GM10266 (cell line): ENCODE measurements at regions not wholly inside any gene's neighbourhood (a gene's known extent, or its start where the extent isn't known, plus 50 kb on each side); places are given as distances from the start of the nearest gene placed in this dataset.

Experiments
- DNase-seq: peaks from one replicate; pipeline ENCODE4 v3.0.0; 2012; ENCODE audit errors: extremely low spot score
- TF ChIP-seq, protein P1 (sequence below): IDR thresholded peaks from 2 replicates; pipeline ENCODE4 v1.5.1; 2012; ENCODE audit warnings: mild to moderate bottlenecking, low read depth; ENCODE audit not compliant: control insufficient read depth, insufficient read depth; ENCODE audit errors: missing control alignments

DNA sequence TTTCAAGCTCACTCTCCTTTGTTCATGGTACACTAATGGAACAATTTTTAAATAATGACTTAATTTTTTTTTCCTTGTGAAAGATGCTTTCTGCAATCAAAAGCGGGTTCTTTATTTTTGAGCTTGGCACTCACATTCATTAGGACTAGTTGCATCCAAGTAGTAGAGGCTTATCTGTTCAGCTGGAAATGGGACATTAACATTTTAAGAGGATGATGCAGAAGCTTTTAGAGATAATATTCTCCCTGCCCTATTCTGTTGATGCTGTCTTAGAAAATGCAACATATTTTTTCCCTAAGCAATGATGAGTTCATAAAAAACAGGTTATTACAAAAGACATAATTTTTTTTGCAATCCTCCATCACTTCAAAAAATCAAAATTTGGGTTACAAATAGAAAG lies 900.6 kb downstream of the NTRK3 start:
- TF ChIP-seq, protein P1, sequence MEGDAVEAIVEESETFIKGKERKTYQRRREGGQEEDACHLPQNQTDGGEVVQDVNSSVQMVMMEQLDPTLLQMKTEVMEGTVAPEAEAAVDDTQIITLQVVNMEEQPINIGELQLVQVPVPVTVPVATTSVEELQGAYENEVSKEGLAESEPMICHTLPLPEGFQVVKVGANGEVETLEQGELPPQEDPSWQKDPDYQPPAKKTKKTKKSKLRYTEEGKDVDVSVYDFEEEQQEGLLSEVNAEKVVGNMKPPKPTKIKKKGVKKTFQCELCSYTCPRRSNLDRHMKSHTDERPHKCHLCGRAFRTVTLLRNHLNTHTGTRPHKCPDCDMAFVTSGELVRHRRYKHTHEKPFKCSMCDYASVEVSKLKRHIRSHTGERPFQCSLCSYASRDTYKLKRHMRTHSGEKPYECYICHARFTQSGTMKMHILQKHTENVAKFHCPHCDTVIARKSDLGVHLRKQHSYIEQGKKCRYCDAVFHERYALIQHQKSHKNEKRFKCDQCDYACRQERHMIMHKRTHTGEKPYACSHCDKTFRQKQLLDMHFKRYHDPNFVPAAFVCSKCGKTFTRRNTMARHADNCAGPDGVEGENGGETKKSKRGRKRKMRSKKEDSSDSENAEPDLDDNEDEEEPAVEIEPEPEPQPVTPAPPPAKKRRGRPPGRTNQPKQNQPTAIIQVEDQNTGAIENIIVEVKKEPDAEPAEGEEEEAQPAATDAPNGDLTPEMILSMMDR, result no peak
- no peak for DNase-seq

DNA sequence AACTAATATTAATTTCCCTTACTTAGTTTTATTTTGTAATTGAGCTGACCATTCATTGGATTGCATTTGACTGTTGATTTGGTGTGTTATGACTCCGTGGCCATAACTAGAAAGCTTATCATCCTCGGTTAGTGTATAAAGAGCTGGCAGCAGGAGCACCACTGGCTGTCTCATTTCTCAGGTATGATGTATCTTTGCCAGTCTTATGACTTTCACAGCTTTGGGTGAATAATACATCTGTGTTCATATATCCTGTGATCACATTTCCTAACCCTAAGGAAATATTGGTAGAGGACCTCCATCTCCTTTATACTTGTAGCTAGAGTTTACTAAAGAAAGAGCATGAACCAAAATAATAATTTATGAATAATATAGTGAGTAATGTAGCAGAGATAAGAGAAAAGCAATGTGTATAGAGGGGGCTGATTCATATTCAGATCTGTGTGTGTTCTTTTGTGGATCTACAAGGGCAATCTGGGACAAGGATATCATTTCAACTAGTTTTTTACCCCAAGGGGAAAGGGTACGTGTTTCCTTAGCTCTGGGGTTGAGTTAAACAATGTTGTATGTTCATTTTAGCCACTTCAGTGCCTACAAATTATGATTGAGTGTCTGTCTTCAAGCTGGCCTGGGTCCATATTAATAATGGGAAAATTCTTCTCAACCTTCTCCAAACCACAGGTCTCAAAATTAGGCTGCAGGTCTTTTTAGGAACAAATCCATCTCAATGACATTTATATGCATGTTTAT lies 901.7 kb downstream of the NTRK3 start:
- no peak for DNase-seq
- TF ChIP-seq, protein P1, result no peak

DNA sequence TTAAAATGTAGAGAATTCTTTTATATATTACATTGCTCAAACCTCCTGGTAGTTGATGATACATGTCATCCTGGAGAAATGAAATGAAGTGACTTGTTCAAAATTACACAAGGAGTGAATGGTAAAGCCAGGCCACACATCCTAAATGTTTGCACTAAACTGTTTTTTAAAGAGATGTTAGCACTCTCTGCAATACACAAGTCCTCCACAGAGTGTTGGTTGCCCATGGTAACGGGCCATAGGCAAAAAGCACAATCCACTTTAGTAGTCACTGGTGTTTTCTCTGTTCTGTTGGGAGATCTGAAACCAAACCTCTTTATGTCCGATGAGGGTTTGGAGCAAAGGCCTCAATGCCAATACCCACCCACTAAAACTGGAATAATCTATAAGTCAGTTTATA lies 907.4 kb downstream of the NTRK3 start:
- no peak for DNase-seq
- TF ChIP-seq, protein P1, result no peak

DNA sequence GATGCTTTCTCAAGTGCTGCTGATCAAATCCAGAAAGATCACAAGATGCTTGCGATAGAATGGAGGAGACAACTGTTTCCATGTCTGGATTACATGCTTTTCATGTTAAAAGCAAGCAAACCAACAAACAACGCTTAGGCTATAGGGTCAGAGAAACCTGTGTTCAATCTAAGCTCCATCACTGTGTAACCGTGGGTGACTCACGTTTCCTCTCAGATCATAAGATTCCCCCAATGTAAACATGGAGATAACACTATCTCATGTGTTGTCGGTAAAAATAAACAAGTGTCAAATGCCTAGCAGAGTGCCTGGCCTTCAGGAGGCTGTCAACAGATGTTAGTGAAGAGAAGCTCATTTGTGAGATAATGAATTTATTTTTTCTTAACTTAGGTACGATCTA lies 907.8 kb downstream of the NTRK3 start:
- no peak for DNase-seq
- TF ChIP-seq, protein P1, result no peak

DNA sequence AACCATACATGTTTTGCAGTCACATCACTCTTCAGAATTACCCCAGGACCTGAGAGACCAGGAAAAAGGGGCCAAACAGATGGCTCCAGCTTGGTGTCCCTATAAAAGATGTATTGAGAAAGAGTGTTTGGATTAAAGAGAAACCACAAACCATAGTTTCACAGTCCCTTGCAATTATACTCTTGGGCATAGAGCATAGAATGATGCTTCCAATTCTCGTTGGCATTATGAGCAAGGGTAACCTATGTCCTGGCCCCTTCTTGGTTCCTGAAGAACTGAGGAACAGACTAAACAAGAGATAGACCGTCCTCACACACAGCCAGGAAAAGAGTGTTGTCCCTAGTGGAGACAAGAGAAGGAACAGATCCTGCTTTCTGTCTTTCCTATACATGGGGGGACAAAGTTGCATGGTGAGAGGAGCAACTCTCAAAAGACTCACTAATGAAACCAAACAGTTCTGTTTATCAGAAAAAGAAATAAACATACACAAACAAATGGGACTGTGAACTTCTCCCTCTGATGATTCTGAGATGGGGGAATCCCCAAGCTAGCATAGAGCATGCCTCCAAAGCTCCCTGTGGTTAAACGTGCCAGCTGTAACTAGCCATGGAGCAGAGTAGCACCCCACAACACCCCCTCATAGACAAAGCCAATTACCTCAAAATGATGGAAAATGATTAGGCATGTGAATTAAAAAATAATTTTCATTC lies 908.6 kb downstream of the NTRK3 start:
- TF ChIP-seq, protein P1, result no peak
- no peak for DNase-seq

DNA sequence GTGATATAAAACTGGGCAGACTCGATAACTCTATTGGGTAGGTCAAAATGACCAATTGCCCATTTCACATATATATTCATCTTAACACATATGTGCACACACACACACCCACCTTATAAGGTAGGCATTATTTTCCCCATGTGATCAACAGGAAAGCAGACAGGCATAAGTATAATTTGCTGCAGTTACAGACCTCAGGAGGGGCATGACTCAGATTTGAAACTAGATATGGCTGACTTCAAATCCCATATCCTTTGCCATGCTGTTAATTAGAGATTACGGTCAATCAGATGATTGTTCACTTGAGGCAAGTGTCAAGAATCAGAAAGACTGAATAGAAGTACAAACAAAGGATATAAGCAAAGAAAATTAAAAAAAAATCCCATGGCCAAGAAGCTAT lies 910.6 kb downstream of the NTRK3 start:
- TF ChIP-seq, protein P1, result no peak
- DNase-seq, result no peak

DNA sequence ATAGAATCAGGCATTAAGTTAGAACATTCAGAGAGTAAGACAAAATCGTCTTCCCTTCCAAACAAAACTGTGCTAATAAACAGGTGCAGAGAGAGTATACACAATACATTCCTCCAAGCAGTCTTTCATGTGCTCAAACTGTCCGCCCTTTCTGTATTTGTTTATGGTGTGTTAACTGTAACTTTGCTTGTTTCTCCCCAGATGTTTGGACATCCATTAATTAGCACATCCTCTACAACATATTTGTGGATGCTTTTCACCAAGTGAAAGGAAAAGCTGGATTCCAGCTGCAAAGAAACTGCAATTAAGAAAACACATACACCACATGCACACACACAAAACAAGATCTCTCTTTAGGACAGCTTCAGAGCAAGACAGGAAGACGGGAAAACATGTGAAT lies 912.6 kb downstream of the NTRK3 start:
- TF ChIP-seq, protein P1, result no peak
- DNase-seq, result no peak
